Endodermal cell (in vitro differentiated cells): ENCODE measurements at regions not wholly inside any gene's neighbourhood (a gene's known extent, or its start where the extent isn't known, plus 50 kb on each side); places are given as distances from the start of the nearest gene placed in this dataset.

Experiments
- DNase-seq: peaks from one replicate; pipeline ENCODE4 v3.0.0-alpha.2; 2017
- H3K27ac ChIP-seq: 2 replicates; pipeline ENCODE4 v1.5.1; 2013; ENCODE audit warnings: mild to moderate bottlenecking, low read depth, low read length, moderate library complexity
- H3K27me3 ChIP-seq: 2 replicates; pipeline ENCODE4 v1.6.1; 2013; ENCODE audit warnings: mild to moderate bottlenecking, low read length, moderate library complexity; ENCODE audit not compliant: insufficient read depth, control insufficient read depth, poor library complexity, severe bottlenecking
- H3K36me3 ChIP-seq: 2 replicates; pipeline ENCODE4 v1.7.0; 2013; ENCODE audit warnings: mild to moderate bottlenecking, low read length, moderate library complexity; ENCODE audit not compliant: control insufficient read depth, insufficient read depth
- H3K4me1 ChIP-seq: one replicate; pipeline ENCODE4 v1.7.0; 2013; ENCODE audit warnings: low read length; ENCODE audit not compliant: control insufficient read depth, insufficient read depth
- H3K4me3 ChIP-seq: 2 replicates; pipeline ENCODE4 v1.5.1; 2013; ENCODE audit warnings: mild to moderate bottlenecking, low read length, moderate library complexity
- H3K9ac ChIP-seq: 2 replicates; pipeline ENCODE4 v1.6.1; 2013; ENCODE audit warnings: mild to moderate bottlenecking, low read length, moderate library complexity; ENCODE audit not compliant: poor library complexity, severe bottlenecking; ENCODE audit errors: extremely low read depth
- H3K9me3 ChIP-seq: 2 replicates; pipeline ENCODE4 v1.6.1; 2013; ENCODE audit warnings: mild to moderate bottlenecking, low read length, moderate library complexity; ENCODE audit not compliant: control insufficient read depth
- H3K27ac Mint-ChIP-seq: 2 replicates; pipeline ENCODE4 v1.8.0; 2020; ENCODE audit warnings: mixed read lengths
- H3K27me3 Mint-ChIP-seq: 2 replicates; pipeline ENCODE4 v1.8.0; 2021; ENCODE audit warnings: mild to moderate bottlenecking, mixed read lengths; ENCODE audit not compliant: insufficient read depth
- H3K36me3 Mint-ChIP-seq: 2 replicates; pipeline ENCODE4 v1.8.0; 2020; ENCODE audit warnings: low read depth, mixed read lengths
- H3K4me1 Mint-ChIP-seq: 2 replicates; pipeline ENCODE4 v1.8.0; 2020; ENCODE audit warnings: mixed read lengths
- H3K4me3 Mint-ChIP-seq: 2 replicates; pipeline ENCODE4 v1.8.0; 2020; ENCODE audit warnings: mild to moderate bottlenecking, moderate library complexity, mixed read lengths
- H3K9me3 Mint-ChIP-seq: 2 replicates; pipeline ENCODE4 v1.8.0; 2020; ENCODE audit warnings: mild to moderate bottlenecking, mixed read lengths
- CTCF ChIP-seq: fragments of 200-600 bp; sonication (generic); conservative IDR thresholded peaks from 2 replicates; pipeline ENCODE4 v1.5.0; 2021; ENCODE audit warnings: antibody characterized with exemption, mild to moderate bottlenecking
- WGBS, 2 experiments: methylation state at CpG; one replicate each; pipeline versions ENCODE4 v1.1.5 to v1.1.7; 2013; ENCODE audit warnings: missing lambda C conversion rate in 2 of 2, mixed read lengths in 1 of 2; ENCODE audit not compliant: insufficient coverage in 1 of 2, insufficient read length in 1 of 2; 5-methylcytosine and 5-hydroxymethylcytosine counted together

- no peaks in the 10 kb centered on the region for H3K9me3 Mint-ChIP-seq
- H3K27me3 Mint-ChIP-seq, result no peaks in the 10 kb centered on the region
- Histone ChIP-seq H3K27ac (no peak overlapping the region), H3K27me3 (no peaks in the 10 kb centered on the region), H3K9me3 (no peaks in the 10 kb centered on the region), H3K9ac (no peak overlapping the region), H3K36me3 (no peaks in the 10 kb centered on the region), H3K4me3 (no peak overlapping the region), H3K4me1 (no peaks in the 10 kb centered on the region)
- no peak for TF ChIP-seq CTCF
- DNase-seq, result no peak
- no peak overlapping the region for H3K4me3 Mint-ChIP-seq
- no peaks in the 10 kb centered on the region for H3K4me1 Mint-ChIP-seq
- H3K27ac Mint-ChIP-seq, result no peak overlapping the region
- no peaks in the 10 kb centered on the region for H3K36me3 Mint-ChIP-seq
- 83 to 91% methylated on average over 8 to 9 of the region's 9 CpGs for WGBS, 2 experiments
These were observed 57.3 kb upstream of the TES start for GRCh38 chr7:116153050-116153449.

- no peak overlapping the region for H3K27ac Mint-ChIP-seq
- H3K36me3 Mint-ChIP-seq, result no peaks in the 10 kb centered on the region
- DNase-seq, result no peak
- no peak overlapping the region for H3K27ac ChIP-seq
- H3K36me3 ChIP-seq, result no peaks in the 10 kb centered on the region
- no peaks in the 10 kb centered on the region for H3K9me3 ChIP-seq
- H3K4me3 Mint-ChIP-seq, result no peak overlapping the region
- H3K27me3 ChIP-seq, result no peaks in the 10 kb centered on the region
- H3K4me1 Mint-ChIP-seq, result peaks cover 6% of the 10 kb centered on the region
- H3K4me3 ChIP-seq, result no peak overlapping the region
- no peaks in the 10 kb centered on the region for H3K27me3 Mint-ChIP-seq
- TF ChIP-seq CTCF, result no peak
- 91 to 96% methylated on average over 2 to 3 of the region's 4 CpGs for WGBS, 2 experiments
- no peaks in the 10 kb centered on the region for H3K4me1 ChIP-seq
- H3K9ac ChIP-seq, result no peak overlapping the region
- H3K9me3 Mint-ChIP-seq, result no peaks in the 10 kb centered on the region
These were observed 50.6 kb upstream of the TES start for GRCh38 chr7:116159711-116160110.
